DND-41 (cell line): ENCODE measurements at regions not wholly inside any gene's neighbourhood (a gene's known extent, or its start where the extent isn't known, plus 50 kb on each side); places are given as distances from the start of the nearest gene placed in this dataset.

ENCODE experiments used
- EZH2 ChIP-seq: IDR thresholded peaks from 3 replicates; pipeline ENCODE4 v1.6.1; 2012; ENCODE audit warnings: borderline replicate concordance, low read depth, mild to moderate bottlenecking, moderate library complexity, low read length, inconsistent platforms; ENCODE audit not compliant: severe bottlenecking
- TF ChIP-seq, protein P1 (sequence below): IDR thresholded peaks from 2 replicates; pipeline ENCODE4 v1.5.1; 2012; ENCODE audit warnings: borderline replicate concordance, low read length, moderate library complexity, mild to moderate bottlenecking; ENCODE audit not compliant: poor library complexity, severe bottlenecking; ENCODE audit errors: extremely low read depth

DNA sequence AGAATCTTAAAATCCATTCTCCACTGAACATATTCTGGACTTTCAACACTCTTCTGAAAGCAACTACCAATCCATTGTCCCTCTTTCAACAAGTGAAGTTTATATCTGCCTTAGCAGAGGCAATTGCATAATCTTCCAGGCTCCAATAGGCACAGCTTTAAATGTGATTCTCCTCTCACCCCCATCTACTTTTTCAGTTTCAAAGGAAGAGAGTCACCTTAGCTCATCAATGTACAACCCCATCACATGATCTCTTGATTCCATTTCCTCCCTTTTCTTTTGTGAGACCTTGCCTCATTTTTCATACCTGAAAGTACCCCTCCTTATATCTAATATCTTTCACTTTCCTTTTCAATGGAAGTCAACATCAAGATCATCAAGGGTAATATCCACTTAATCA lies 921.7 kb upstream of the EPHA5 start:
- TF ChIP-seq, protein P1, sequence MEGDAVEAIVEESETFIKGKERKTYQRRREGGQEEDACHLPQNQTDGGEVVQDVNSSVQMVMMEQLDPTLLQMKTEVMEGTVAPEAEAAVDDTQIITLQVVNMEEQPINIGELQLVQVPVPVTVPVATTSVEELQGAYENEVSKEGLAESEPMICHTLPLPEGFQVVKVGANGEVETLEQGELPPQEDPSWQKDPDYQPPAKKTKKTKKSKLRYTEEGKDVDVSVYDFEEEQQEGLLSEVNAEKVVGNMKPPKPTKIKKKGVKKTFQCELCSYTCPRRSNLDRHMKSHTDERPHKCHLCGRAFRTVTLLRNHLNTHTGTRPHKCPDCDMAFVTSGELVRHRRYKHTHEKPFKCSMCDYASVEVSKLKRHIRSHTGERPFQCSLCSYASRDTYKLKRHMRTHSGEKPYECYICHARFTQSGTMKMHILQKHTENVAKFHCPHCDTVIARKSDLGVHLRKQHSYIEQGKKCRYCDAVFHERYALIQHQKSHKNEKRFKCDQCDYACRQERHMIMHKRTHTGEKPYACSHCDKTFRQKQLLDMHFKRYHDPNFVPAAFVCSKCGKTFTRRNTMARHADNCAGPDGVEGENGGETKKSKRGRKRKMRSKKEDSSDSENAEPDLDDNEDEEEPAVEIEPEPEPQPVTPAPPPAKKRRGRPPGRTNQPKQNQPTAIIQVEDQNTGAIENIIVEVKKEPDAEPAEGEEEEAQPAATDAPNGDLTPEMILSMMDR: no peak
- TF ChIP-seq EZH2: no peak
